HG03565 (cell line): ENCODE measurements at regions not wholly inside any gene's neighbourhood (a gene's known extent, or its start where the extent isn't known, plus 50 kb on each side); places are given as distances from the start of the nearest gene placed in this dataset.

Experiments used
- ATAC-seq: cut with Tn5 transposase; IDR thresholded peaks from one replicate; pipeline ENCODE4 v1.9.1; 2021; ENCODE audit warnings: mild to moderate bottlenecking, moderate library complexity; ENCODE audit not compliant: unreplicated experiment

- no peak for ATAC-seq
Observed at GRCh38 chr5:173778152-173778782, 109.9 kb upstream of the CPEB4 start.

DNA sequence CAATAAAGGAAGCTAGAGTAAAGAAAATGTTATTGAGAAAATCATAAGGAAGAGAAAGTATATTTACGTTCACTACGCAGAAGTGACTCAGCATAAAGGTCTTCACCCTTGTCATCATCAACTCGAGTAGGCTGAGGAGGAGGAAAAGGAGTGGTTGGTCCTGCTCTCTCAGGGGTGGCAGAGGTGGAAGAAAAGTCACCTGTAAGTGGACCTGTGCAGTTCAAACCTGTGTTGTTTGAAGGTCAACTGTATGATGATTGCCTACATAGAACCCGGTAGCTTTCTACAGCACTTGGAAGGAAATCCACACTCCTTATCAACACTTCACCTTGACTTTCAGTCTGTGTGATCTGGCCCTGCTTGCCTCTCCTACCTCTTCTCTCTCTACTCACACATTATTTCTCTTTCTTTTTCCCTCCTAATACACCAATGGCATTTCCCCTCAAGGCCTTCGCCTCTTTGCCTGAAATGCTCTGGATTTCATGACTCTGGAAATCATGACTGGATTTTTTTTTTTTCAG is 109.3 kb upstream of the CPEB4 start:
- no peak for ATAC-seq

DNA sequence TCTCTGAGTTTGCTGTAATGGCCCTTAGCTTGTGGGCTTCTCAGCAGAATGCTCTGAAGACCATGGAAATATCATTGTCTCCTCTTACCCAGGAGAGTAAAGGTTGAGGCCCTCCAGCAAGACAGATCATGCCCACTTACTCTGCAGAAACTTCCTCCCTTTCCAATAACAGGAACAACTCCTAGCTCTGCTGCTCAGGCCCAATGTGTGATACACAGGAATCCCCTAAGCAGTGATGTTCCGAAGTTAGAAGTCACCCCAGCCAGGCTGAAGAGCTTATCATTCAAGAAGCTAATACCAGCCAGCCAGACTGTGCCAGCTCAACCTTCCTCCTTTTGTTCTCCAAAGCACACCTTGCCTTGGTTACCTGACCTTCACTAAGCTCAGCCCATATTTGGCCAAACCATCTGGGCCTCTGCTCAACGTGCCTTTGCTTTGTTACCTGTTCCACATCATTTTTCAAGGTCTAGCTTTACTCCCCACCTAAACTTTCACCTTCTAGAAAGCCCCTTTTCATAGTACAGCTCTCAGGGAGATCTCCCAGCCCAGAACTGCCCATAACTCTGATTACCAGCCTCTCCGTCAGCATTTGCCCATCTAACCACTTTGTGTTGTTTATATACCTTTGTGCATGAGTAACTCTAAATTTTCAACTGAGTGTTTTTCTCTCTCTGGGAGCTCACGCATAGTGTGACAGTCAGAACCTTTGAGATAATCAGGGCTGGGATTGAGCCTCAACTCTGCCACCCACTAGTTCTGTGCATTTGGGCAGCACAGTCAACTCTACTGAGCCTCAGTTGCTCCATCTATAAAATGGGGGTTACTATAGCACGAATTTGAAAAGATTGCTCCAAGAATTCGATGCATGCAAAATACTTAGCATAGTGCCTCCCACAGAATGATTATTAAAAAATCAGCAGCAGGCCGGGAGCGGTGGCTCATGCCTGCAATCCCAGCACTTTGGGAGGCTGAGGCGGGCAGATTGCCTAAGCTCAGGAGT is 107.6 kb upstream of the CPEB4 start:
- no peak for ATAC-seq

GRCh38 chr5:173781432-173781815 is 106.7 kb upstream of the CPEB4 start:
- ATAC-seq = no peak

GRCh38 chr5:173781816-173782670 is 106.1 kb upstream of the CPEB4 start:
- no peak for ATAC-seq

DNA sequence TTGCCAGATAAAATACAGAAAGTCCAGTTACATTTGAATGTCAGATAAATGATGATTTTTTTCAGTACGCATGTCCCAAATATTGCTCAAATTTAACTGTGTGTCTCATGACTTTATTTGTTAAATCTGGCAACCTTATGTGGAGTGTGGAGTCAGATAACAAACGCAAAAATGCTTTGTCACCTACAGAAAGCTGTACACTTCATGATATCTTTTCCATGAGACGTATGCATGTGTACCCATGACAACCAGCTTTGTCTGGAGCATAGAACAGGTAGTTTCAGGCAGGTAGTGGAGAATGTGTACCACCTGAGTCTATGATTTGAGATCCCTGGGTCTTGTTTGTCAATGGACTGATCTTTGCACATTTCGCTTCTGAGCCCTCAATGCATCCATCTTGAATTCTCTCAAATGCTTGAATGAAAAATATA is 105.5 kb upstream of the CPEB4 start:
- ATAC-seq = no peak

- no peak for ATAC-seq
Observed at GRCh38 chr5:173783371-173783770, 104.8 kb upstream of the CPEB4 start.

GRCh38 chr5:173785400-173785799 is 102.7 kb upstream of the CPEB4 start:
- no peak for ATAC-seq

DNA sequence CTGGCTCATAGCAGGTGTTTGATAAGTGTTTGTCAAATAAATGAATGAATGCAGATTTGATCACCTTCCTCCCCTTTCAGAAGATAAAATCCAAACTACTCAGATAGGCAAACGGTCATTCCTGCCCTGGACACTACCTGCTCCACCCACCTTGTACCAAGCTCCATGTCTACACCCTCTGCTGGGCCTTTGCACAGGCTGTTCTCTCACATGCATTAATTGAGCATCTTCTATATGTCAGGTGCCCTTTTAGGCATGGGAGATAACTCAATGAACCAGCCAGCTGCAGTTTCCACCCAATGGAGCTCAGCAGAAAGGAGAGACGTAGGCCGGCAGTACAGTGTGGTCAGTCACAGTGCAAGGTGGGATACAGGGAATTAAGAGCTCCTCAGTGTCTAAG is 102.3 kb upstream of the CPEB4 start:
- ATAC-seq = no peak

- peak; percentile 52 for ATAC-seq
Observed at GRCh38 chr5:173786286-173787187, 101.6 kb upstream of the CPEB4 start.

DNA sequence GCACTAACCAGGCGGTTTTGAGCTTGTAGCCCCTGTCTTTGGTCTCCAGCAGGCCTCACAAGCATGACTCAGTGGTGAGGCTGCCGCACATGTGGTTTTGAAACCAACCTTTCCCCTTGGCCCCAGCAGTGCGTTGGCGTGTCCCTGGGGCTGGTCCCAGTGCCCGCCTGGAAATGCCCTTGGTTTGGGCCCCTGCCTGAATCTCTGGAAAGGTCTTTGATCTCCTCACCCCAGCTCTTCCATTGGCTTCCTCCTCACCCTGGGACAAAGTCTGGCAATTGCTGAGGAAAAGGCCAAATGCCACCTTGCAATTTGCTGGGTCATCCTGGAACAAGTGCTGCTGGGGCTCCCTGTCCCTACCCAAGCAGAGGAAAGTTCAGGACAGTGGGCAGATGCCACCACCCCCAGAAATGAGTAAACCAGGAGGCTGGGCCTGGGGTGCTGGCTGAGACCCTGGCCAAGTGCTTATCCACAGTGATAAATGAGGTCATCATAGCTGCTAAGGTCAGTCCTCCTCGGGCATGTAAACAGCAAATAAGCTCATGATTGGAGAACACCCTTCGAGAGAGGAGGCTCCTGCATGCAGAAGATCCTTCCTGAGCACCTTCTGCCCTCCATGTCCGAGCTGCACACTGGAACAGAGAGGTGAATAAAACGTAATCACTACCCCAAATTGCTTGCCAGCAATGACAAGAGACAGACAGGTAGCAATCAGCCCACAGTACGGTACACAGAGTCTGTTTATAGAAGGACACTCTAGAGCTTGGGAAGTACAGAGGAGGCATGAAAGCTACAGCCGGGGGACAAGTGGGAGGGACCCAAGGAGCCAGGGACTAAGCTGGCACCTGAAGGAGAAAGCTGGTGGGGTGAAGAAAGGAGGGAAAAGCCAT is 98.9 kb upstream of the CPEB4 start:
- no peak for ATAC-seq

DNA sequence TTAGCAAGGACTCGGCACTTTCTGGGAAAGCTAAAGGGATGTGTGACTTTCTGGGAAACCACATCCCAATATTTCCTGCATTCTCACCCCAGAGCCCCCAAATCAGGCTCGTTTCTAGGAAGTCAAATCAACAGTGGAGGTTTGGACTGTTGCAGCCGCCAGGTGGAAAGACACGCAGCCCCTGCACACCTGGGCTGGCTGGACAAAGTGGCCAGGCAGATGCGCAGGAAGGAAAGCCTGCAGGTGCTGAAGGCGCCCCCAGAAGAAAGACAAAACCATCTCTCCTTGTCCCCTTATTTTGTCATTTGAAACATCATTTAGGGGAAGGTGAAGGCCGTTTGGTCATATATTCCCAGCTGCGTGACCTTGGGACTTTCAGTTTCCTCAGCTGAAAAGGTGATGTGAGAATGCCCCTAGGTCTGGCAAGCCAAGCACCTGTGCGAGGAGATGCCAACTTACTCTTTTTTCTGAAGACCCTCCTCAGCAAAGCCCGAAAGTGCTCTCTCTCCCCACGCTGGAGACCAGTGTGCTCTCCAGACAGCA is 97.9 kb upstream of the CPEB4 start:
- no peak for ATAC-seq

GRCh38 chr5:173790836-173791546 is 97.2 kb upstream of the CPEB4 start:
- no peak for ATAC-seq

DNA sequence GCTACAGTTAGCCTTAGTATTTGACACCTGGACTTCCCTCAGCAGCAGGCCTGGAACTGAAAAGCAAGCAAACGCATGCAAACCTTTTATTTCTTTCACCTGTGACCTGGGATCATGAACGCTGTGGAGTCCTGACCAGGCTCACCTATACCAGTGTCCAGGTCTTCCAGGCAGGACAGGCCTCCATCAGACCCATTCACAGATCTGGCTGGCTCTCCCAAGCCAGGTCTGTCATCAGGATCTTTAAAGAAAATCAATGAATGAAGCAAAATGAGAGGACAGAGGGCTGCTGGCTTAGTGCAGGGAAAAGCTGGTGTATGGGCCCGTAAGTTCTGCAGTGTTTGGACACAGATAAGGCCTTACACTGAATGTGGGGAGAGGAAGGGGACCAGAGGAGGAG is 96.3 kb upstream of the CPEB4 start:
- no peak for ATAC-seq

- no peak for ATAC-seq
Observed at GRCh38 chr5:173792781-173793547, 95.2 kb upstream of the CPEB4 start.

DNA sequence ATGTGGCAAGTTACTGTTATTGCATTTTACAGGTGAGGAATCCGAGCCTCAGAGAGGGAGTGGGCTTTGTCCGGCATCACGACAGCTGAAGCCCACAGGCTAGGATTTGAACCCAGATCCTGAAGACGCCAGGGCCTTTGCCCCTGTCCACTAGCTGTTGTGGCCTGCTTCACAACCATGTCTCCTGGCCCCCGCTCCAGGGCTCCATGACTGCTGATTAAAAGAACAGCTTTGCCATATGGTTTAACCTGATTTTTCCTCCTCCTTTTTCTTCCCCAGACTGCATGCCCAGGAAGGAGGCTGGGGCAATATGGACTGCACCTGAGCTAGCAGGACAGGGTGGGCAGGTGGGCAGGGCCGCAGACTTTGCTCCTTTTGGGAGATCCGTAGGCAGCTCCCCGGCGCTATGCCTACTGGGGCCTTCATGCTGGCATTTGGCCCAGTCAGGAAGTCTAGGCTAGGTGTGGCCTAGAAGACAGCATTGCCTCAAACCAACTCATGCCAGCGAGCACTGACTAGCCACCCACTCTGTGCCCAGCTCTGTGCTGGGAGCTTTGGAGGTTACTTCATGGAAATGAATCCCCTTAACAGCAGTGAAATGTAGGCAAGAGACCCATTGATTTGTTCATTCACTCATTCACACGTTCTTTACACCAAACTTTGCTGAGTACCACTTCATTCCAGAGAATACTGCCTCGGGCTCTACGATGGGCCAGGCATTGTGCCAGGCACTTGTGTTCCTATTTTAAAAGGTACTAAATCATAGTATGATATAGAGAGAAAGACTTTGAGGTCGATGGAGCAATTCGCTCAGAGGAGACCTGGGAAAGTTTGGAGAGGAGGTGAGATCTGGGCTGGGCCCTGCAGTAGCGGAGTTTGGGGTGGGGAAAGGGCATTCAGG is 94.3 kb upstream of the CPEB4 start:
- ATAC-seq = no peak
